ENCODE measurements at regions not wholly inside any gene's neighbourhood (a gene's known extent, or its start where the extent isn't known, plus 50 kb on each side); places are given as distances from the start of the nearest gene placed in this dataset. TPM values are rescaled to one million over a fixed set of nuclear protein-coding genes. Genes with fewer than 3 reads are reported as not detected.

- Histone ChIP-seq H3K9me3 (replicated peaks; ENCODE audit: low read length) (no peaks in the 10 kb centered on the region), H3K4me3 (ENCODE audit: low read length) (no peak overlapping the region), H3K27me3 (ENCODE audit: control insufficient read depth, insufficient read depth, low read length) (peaks cover under 1% of the 10 kb centered on the region), H3K9ac (ENCODE audit: low read depth, low read length) (no peak overlapping the region), H3K36me3 (ENCODE audit: insufficient read depth, low read length) (no peaks in the 10 kb centered on the region), H3K4me1 (ENCODE audit: control insufficient read depth, insufficient read depth, low read length) (peaks cover 11% of the 10 kb centered on the region), H3K4me2 (ENCODE audit: low read length) (no peak overlapping the region)
Observed at GRCh38 chr4:83679254-83679653, 143.3 kb downstream of the GPAT3 start.

GRCh38 chr4:83677656-83678055 is 141.7 kb downstream of the GPAT3 start:
- peak overlapping the region; percentile 53 for H3K9ac ChIP-seq (ENCODE audit: low read depth, low read length)
- H3K9me3 ChIP-seq (replicated peaks; ENCODE audit: low read length), result no peaks in the 10 kb centered on the region

GRCh38 chr4:83664741-83665140 is 128.8 kb downstream of the GPAT3 start:
- H3K4me3 ChIP-seq (ENCODE audit: low read length), result no peak overlapping the region
- no peaks in the 10 kb centered on the region for H3K36me3 ChIP-seq (ENCODE audit: insufficient read depth, low read length)
- H3K9ac ChIP-seq (ENCODE audit: low read depth, low read length), result no peak overlapping the region
- no peaks in the 10 kb centered on the region for H3K9me3 ChIP-seq (replicated peaks; ENCODE audit: low read length)
- H3K27me3 ChIP-seq (ENCODE audit: control insufficient read depth, insufficient read depth, low read length), result no peaks in the 10 kb centered on the region
- H3K4me2 ChIP-seq (ENCODE audit: low read length), result no peak overlapping the region
- H3K4me1 ChIP-seq (ENCODE audit: control insufficient read depth, insufficient read depth, low read length), result peaks cover 10% of the 10 kb centered on the region

More at GRCh38 chr4:83677656-83678055, 141.7 kb downstream of the GPAT3 start:
- Histone ChIP-seq H3K4me3 (ENCODE audit: low read length) (no peak overlapping the region), H3K4me1 (ENCODE audit: control insufficient read depth, insufficient read depth, low read length) (peaks cover 11% of the 10 kb centered on the region), H3K36me3 (ENCODE audit: insufficient read depth, low read length) (no peaks in the 10 kb centered on the region), H3K27me3 (ENCODE audit: control insufficient read depth, insufficient read depth, low read length) (peaks cover 6% of the 10 kb centered on the region), H3K4me2 (ENCODE audit: low read length) (no peak overlapping the region)

GRCh38 chr4:83664071-83664470 is 128.2 kb downstream of the GPAT3 start:
- Histone ChIP-seq H3K36me3 (ENCODE audit: insufficient read depth, low read length) (no peaks in the 10 kb centered on the region), H3K9me3 (replicated peaks; ENCODE audit: low read length) (no peaks in the 10 kb centered on the region), H3K27me3 (ENCODE audit: control insufficient read depth, insufficient read depth, low read length) (no peaks in the 10 kb centered on the region), H3K4me2 (ENCODE audit: low read length) (no peak overlapping the region), H3K4me1 (ENCODE audit: control insufficient read depth, insufficient read depth, low read length) (peaks cover 10% of the 10 kb centered on the region), H3K4me3 (ENCODE audit: low read length) (no peak overlapping the region), H3K9ac (ENCODE audit: low read depth, low read length) (no peak overlapping the region)

- no peaks in the 10 kb centered on the region for H3K9me3 ChIP-seq (replicated peaks; ENCODE audit: low read length)
- H3K4me3 ChIP-seq (ENCODE audit: low read length), result no peak overlapping the region
- no peaks in the 10 kb centered on the region for H3K27me3 ChIP-seq (ENCODE audit: control insufficient read depth, insufficient read depth, low read length)
- peaks cover 10% of the 10 kb centered on the region for H3K4me1 ChIP-seq (ENCODE audit: control insufficient read depth, insufficient read depth, low read length)
- H3K4me2 ChIP-seq (ENCODE audit: low read length), result no peak overlapping the region
- H3K9ac ChIP-seq (ENCODE audit: low read depth, low read length), result no peak overlapping the region
- no peaks in the 10 kb centered on the region for H3K36me3 ChIP-seq (ENCODE audit: insufficient read depth, low read length)
Observed at GRCh38 chr4:83662204-83662603, 126.3 kb downstream of the GPAT3 start.

- peaks cover 10% of the 10 kb centered on the region for H3K4me1 ChIP-seq (ENCODE audit: control insufficient read depth, insufficient read depth, low read length)
- no peak overlapping the region for H3K4me2 ChIP-seq (ENCODE audit: low read length)
- H3K27me3 ChIP-seq (ENCODE audit: control insufficient read depth, insufficient read depth, low read length), result no peaks in the 10 kb centered on the region
- H3K4me3 ChIP-seq (ENCODE audit: low read length), result no peak overlapping the region
- H3K9me3 ChIP-seq (replicated peaks; ENCODE audit: low read length), result no peaks in the 10 kb centered on the region
- H3K36me3 ChIP-seq (ENCODE audit: insufficient read depth, low read length), result no peaks in the 10 kb centered on the region
- H3K9ac ChIP-seq (ENCODE audit: low read depth, low read length), result no peak overlapping the region
Observed at GRCh38 chr4:83661359-83661758, 125.5 kb downstream of the GPAT3 start.

GRCh38 chr4:83660578-83660977 is 124.7 kb downstream of the GPAT3 start:
- no peaks in the 10 kb centered on the region for H3K27me3 ChIP-seq (ENCODE audit: control insufficient read depth, insufficient read depth, low read length)
- H3K4me2 ChIP-seq (ENCODE audit: low read length), result no peak overlapping the region
- H3K4me3 ChIP-seq (ENCODE audit: low read length), result no peak overlapping the region

GRCh38 chr4:83658806-83659205 is 122.9 kb downstream of the GPAT3 start:
- Histone ChIP-seq H3K4me2 (ENCODE audit: low read length) (no peak overlapping the region), H3K9ac (ENCODE audit: low read depth, low read length) (no peak overlapping the region), H3K27me3 (ENCODE audit: control insufficient read depth, insufficient read depth, low read length) (no peaks in the 10 kb centered on the region), H3K4me1 (ENCODE audit: control insufficient read depth, insufficient read depth, low read length) (peaks cover 10% of the 10 kb centered on the region), H3K9me3 (replicated peaks; ENCODE audit: low read length) (no peaks in the 10 kb centered on the region), H3K4me3 (ENCODE audit: low read length) (no peak overlapping the region), H3K36me3 (ENCODE audit: insufficient read depth, low read length) (no peaks in the 10 kb centered on the region)

More at GRCh38 chr4:83660578-83660977, 124.7 kb downstream of the GPAT3 start:
- H3K9ac ChIP-seq (ENCODE audit: low read depth, low read length), result no peak overlapping the region
- no peaks in the 10 kb centered on the region for H3K36me3 ChIP-seq (ENCODE audit: insufficient read depth, low read length)
- peaks cover 10% of the 10 kb centered on the region for H3K4me1 ChIP-seq (ENCODE audit: control insufficient read depth, insufficient read depth, low read length)
- H3K9me3 ChIP-seq (replicated peaks; ENCODE audit: low read length), result no peaks in the 10 kb centered on the region

- Histone ChIP-seq H3K9ac (ENCODE audit: low read depth, low read length) (no peak overlapping the region), H3K27me3 (ENCODE audit: control insufficient read depth, insufficient read depth, low read length) (no peaks in the 10 kb centered on the region), H3K9me3 (replicated peaks; ENCODE audit: low read length) (no peaks in the 10 kb centered on the region), H3K4me3 (ENCODE audit: low read length) (no peak overlapping the region), H3K36me3 (ENCODE audit: insufficient read depth, low read length) (no peaks in the 10 kb centered on the region), H3K4me1 (ENCODE audit: control insufficient read depth, insufficient read depth, low read length) (peaks cover 12% of the 10 kb centered on the region), H3K4me2 (ENCODE audit: low read length) (no peak overlapping the region)
Observed at GRCh38 chr4:83657336-83657735, 121.4 kb downstream of the GPAT3 start.

Small RNA genes lying in the stretch of these regions (small RNA-seq; reads per million reads assigned to genes)
- gene RNU6-774P, result not detected
